HG02973 (cell line): ENCODE measurements at regions not wholly inside any gene's neighbourhood (a gene's known extent, or its start where the extent isn't known, plus 50 kb on each side); places are given as distances from the start of the nearest gene placed in this dataset.

Experiments used
- ATAC-seq: cut with Tn5 transposase; IDR thresholded peaks from one replicate; pipeline ENCODE4 v1.9.1; 2021; ENCODE audit warnings: moderate library complexity; ENCODE audit not compliant: unreplicated experiment

DNA sequence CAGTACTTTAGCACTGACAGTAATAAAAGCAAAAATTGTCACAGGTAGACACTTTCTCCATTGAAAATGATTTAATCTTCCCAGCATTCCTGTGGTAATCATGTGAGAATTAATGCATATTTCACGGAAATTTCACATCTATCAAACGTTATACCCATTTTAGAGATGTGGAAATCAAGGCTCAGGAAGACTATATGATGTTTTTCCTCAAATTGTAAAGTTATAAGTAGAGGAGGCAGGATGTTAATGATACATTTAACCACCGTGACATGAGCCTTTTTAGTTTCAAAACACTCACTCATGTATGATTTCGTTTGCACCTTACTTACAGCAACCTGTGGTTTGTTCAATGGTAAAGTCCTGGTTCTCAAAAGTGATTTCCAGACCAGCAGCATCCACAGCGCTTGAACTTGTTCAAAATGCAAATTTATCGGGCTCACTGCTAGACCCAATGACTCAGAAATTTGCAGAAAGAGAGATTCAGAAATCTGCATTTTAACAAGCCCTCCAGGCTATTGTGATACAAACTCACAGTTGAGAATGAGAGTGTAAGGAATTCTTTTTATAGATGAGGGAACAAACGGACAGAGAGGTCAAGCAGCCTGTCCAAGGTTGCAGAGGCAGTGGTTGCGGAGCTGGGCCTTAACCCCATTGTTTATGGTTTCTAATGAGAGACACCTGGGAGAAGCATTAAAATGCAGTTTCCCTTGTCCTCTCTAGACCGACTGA, 654.8 kb upstream of the TBX3 start:
- ATAC-seq, result no peak

DNA sequence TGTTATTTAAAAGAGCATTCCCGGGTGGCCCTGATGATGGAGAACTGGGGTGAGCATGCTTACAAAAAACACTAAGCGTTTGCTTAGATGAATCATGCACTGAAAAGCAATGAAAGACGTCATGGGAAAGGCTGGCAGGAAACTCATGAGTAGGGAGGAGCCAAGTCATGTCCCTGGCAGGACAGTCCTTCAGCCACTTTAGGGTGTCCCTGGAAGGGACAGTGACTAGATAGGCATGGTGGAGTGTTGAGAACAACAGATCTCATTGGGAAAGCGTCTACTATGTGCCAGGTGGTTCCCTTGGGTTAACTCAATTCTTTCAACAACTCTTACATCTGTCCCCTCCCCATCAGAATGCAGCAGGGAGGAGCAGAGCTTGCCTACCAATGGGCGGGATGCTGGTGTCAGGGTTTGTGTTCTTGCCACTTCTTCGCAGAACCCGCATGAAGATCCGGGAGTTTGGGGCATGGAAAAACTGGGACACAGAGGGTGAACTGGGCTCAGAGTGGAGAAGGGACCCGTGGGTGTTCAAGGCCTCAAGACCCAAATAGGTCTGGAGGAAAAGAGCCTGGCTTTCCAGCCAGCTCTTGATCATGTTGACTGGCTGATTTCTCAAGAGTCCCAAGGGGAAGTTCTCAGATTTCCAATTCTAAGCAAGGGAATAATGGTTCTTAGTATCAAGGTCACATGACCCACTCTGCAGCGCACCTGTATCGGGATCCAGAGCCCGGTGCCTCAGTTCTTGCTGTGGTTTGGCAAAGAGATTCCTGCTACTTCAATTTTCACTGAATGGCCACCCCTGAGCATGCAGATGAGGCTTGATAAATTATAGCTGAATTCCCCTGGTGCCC, 653.9 kb upstream of the TBX3 start:
- ATAC-seq, result no peak

DNA sequence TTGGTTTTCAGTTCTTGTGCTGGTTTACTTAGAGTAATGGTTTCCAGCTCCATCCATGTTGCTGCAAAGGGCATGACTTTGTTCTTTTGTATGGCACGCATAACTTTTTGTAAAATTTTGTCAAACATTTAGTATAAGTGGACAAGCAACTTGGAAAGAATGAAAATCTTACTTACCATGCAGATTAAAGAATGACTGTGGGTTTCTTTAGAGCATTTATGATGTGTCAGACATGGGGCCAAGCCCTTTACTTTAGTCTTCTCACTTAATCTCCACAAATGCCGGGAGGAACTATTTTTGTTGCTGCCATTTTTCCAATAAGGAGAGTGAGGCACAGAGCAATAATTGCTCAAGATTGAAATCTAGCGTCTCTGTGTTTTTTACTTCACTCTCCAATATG, 652.5 kb upstream of the TBX3 start:
- ATAC-seq, result no peak

DNA sequence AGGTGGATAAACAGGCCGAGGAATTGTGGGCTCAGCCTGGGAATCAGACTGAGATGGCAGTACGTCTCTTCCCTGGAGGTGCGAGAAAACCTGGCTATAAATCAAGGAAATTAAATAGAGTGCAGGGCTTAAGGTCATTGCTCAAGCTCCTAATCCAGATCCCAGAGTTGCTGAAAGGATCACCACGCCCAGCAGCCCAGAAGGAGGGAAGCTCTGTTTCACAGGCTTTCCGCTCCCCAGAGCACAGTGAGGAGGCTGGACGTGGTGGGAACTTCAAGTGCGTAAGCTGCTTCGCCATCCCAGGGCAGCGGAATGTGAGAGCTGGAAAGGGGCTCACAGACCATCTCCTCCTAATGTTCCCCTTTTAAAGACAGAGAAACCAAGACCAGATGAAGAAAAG, 651.6 kb upstream of the TBX3 start:
- no peak for ATAC-seq

DNA sequence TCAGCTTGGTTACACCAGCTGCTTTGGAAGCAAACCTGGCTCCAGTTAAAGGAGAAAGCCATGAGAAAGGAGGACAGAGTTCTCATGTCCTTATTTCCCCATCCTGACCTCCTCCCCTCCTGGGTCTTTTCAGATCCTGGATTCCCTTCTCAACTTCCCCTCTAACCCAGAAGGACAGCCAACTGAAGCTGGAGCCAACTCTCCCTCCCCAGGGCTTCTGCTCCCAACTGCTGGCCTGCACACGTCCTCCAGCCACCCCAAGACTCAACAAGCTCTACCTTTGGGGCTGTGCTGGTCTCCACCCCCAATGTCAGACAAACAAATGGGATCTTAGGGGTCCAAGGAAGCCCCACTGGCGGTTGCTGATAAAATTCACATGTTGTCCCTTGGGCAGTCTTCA, 651.1 kb upstream of the TBX3 start:
- ATAC-seq, result no peak

DNA sequence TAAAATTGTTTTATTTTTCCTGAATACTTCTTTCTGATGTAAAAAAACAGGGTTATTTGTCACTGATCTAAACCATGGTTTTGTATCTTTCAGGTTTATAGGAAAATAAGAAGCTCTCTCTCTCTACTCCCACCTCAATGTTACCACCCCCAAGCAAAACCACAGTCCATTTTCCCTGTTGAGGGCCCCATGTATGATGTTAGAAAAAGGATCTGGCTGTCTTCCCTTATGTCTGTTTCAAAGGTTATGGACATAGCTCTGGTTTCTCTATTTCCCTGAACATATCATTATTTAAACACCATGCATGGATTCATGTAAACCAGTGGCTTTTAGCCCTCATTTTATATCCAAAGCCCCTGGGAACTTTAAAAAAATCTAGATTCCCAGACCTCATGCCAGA, 649.0 kb upstream of the TBX3 start:
- no peak for ATAC-seq

DNA sequence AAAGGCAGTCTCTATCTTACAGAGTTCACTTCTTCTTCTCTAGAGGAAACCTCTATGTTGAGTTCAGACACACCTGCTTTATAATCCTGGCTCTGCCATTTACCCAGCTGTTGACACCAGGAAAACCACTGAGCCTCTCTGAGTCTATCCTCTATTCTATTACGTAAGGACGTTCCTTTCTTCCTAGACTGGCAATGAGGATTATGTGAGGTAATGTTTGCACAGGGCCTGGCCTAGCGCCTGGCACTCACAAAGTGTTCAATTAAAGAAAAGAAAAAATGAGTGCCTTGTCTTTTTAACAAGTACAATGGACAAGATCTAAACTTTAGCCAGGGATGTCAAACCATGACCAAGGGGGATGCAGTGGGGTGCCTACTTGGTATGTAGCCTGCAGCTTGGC, 641.9 kb upstream of the TBX3 start:
- no peak for ATAC-seq

DNA sequence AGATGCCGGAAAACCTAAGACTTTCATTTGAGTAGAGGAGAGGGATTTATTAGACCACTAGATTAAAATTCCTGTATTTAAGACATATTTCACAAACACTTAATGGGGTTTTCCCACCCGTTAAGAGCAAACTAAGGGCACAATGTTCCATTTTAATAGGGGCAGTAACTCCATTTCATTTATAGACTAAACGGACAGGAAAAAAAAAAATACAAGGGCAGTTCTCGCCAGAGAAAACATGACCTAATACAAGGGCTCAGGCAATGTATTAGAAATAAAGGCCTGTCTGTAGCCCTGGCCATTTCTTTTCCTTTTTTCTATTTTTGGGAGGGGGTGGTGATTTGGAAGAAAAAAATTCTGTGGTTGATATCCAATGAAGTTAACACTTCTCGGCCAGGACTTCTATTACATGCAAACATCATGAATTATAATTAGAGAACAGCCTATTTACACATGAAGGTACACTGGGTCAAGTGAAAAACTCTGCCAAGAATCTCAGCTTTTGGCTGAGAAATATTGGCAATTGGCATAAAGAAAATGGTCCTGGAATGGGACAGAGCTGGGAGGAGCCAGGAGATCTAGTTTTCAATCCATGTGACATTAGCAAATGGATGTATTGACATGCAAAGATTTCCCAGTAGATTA, 641.1 kb upstream of the TBX3 start:
- no peak for ATAC-seq

DNA sequence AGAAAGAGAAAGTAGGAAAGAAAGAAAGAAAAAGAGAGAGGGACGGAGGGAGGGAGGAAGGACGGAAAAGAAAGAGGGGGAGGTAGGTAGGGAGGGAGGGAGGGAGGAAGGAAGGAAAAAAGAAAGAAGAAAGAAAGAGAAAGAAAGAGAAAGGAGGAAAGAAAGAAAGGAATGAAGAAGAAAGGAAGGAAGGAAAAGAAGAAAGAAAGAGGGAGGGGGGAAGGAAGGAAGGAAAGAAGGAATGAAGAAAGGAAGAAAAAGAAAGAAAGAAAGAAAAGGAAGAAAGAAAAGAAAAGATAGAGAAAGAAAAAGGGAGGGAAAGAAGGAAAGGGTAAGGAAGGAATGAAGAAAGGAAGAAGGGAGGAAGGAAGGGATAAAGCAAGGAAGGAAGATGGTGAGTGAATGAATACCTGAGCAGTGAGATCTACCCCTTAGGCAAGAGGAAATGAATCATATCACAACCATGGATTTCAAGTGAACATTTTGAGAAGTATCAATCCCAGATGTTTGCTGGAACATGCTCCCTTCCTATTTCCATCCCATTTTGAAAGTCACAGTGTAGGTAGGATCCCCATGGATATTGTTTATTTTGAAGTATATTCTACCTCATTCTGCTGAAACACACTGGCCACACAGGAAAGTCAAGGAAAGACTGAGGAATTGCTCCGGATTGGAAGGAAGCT, 639.4 kb upstream of the TBX3 start:
- no peak for ATAC-seq

DNA sequence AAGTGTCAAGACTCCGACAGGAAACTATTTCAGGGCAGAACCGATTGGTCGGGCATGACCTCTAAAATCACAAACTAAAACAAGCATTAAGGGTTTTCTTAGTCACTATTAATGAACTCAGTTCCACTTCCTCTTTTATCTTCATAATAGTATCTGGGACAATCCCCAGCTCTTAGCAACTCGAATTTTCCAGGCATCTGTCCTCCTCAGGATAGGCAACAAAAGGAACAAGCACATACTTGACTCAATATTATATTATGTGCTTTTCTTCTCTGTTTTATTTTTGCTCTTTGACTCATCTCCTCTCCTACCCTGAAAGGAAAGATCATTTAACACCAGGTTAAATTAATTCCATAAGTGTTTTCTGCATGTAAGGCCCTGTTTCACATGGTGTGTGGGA, 638.3 kb upstream of the TBX3 start:
- ATAC-seq, result no peak

DNA sequence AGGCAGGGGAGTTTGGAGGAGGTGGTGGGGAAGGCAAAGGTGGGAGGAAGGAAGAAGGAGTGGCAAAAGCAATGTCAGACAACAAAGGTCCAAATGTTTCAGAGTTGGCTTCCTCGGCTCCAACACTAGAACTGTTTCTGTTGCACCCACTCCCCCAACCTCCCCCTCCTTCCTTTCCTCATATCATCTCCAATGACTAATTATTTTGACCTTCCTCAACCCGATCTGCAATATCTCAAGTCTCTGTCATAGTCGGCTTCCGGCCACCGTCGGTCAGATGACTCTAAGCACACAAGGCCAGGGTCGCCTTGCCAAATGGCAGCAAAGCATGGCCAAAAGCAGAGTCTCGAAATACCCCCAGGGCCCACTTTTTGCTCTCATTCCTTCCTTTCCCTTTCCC, 637.0 kb upstream of the TBX3 start:
- ATAC-seq, result no peak

DNA sequence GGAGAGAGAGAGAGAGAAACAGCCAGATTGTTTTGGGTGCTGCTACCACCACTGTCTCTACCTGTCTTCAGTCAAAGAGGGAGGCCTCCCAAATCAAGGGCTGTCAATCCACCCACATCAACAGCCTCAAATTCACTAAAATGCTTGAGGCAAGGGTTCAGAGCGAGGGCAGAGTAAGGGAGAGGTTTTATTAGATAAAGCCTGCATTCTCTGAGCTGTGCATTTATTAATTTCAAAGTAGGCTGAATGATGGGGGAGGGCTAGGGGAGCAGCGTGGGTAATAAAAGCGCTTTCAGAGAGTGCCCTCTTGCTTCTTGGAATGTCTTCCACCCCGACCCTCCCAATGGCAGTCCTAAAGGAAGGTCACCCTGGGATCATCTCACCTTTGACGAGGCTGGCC, 636.5 kb upstream of the TBX3 start:
- ATAC-seq, result no peak

DNA sequence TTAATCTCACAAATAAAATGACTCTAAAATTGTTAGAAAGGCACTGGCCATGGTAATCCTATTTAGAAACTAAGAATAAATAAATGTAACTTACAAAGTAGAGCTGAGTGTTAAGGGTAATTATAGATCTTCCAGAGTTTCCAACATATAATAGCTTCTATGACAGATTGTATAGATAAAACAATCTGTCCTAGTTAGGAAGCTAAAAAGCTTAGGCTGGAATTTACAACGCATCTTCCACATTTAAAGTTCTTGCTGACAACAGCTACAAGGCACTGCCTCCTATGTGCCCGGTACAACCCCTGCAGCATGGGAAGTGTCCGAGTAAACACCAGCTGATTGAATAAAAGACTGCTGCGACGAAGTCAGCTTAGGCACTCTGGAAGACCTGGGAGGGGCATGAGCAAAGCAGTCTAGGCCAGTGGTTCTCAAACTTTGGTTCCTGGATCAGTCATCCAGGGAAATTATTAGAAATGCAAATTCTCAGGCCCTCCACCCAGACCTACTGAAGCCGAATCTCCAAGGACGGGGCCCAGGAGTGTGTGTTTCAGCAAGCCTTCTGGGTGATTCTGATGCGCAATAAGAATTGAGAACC, 635.6 kb upstream of the TBX3 start:
- ATAC-seq, result no peak

DNA sequence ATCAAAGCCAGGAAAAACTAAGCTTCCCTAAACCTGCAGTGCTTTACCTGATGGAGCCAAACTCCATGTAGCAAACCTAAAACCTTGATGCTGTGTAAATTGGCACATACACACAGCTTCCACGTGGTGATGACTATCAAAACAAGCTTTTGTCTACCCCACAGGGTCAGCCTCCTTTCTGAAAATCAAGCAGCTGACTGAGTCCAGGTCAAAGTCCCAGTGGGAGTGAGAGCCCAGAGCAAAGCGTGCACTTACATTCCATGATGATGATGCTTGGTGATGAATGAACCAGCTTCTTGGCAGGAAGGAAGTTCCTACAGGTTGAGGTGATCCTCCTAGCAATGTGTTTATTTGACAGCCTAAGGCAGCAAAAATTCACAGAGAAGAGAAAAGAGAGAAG, 630.0 kb upstream of the TBX3 start:
- ATAC-seq, result no peak

DNA sequence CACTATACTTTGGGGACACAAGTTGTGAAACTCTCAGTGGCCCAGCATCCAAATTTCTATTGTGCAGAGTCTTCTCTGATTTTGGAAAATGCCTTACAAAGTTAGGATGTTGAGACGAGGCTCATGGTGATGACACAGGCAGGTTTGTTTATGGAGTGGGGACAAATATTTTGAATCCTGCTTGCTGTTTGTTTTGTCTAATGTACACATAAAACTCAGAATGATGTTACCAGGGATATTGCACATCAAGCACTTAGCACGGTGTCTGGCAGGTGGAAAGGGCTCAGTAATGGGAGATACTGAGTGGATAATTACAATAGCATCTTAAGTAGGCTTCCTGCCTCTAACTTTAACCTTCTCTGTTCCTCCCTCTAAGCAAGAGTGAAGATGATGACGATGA, 628.9 kb upstream of the TBX3 start:
- ATAC-seq, result no peak

DNA sequence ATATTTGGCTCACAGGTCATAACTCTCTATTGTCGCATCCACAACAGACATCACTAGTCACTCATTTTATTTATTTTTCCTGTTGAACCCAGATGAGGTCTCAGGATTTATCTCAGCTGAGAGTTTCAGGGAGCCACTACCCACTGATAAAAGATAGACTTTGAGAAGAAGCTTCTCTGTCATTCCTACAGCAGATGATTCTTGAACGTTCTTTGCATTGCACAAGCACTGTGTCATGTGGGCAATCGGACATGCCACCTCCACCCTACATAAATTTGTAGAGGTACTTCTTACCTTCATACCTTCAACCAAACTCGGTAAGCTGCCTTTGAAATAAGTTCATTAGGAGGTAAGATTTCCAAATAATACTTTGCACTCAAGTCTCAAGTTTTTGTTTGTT, 627.9 kb upstream of the TBX3 start:
- no peak for ATAC-seq

DNA sequence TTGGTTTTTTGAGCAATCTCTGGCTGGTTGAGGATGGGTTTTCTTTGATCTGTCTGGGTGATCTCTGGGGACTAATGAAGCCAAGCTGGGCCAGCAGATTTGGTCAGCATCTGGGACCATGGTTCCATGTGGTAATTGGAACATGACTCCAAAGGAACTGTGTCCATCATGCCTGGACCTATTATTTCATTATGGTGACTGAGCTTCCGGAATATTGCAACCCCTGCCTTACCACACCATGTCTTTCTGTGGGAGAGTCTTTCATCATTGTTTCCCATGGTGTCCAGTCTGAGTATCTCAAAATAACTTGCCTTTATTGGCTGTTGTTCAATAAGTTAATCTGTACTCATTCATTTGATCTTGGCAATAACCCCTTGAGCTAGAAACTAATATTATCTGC, 624.9 kb upstream of the TBX3 start:
- ATAC-seq, result no peak

DNA sequence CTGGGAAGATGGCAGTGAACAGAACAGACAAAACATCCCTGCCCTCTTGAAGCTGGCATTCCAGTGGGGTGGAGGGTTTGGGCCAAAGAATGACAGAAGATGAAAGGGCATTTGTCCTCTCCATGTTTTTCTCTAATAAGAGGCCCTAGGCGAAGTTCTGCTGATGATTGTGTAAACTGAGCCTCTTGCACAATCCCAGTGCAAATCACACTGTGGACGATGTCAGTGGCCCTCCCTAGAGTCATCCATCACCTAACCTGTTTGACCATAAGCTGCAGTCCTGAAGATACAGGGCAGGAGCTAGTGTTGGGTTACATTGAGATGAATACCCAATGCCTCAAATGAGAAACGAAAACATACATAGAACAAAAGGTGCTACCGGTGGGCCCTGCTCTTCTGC, 622.4 kb upstream of the TBX3 start:
- ATAC-seq, result no peak

DNA sequence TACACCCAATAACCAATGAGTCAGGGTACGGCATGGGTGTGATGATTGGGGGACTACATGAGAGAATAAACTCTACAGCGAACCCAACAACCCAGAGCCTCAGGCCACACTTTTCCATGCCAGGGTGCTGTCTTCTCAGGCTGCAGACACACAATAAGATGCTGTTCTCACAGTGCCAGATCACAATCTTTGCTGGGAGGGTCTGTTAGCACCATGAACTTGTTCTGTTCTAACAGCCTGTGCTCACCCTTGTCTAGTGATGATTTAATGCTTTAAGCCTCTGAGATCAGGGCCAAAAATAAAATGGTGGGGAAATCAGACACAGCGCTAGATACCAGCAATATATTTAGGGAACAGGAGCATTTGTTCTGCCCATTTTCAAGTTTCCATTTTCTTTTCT, 621.9 kb upstream of the TBX3 start:
- no peak for ATAC-seq

DNA sequence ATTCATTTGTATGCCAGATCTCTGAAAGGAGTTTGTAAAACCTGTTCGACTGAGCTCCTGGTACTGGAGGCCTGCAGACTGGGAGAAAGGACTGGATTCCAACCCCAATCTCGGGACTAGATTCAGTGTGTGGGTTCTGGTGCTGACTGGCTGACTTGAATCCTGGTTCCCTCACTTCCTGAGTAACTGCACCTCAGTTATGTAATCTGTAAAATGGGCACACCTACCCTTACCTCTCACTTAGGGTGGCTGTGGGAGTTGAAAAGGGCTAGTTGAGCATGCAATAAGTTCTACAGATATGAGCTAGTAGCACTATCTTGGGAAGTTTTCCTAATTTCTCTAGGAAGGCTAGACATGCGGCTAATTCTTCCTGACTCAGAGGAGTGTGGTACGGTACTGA, 621.3 kb upstream of the TBX3 start:
- no peak for ATAC-seq

DNA sequence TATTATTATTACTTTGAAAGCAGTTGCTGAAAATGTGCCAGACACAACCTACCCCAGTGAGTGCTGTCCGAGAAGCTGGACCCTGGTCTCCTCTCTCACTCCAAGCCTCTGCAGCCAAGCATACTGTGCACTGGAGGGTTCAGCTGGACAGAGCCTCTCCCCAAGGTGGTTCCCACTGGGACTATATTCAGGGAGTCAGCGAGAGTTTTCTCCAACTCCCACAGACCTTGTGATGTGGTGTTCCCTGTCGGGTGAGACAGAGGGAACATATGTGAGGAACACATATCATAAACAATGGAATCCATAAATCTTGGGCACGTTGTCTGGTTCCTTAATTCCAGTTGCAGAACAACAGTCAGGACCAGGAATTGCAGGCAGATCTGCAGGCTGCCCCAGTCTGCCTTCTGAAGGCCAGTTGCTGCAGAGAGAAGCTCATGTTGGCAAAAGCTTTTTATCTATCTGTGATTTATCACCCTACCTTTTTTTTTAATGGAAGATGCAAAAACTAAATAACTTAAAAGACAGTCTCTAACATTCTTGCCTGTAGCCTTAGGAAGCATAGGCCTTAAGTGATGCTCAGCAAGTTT, 619.8 kb upstream of the TBX3 start:
- no peak for ATAC-seq
